ENCODE measurements at regions not wholly inside any gene's neighbourhood (a gene's known extent, or its start where the extent isn't known, plus 50 kb on each side); places are given as distances from the start of the nearest gene placed in this dataset.
A peak's percentile ranks its signal among the peaks of the same experiment; 100 is the strongest.

GRCh38 chr7:65820287-65820950 lies 52.5 kb upstream of the VKORC1L1 start:
- no peak for DNase-seq
- intact Hi-C loops (cut with DNase I) = no loop called here
- peak in 1 of 2 donors; percentile 15 for ATAC-seq
